ENCODE measurements at regions not wholly inside any gene's neighbourhood (a gene's known extent, or its start where the extent isn't known, plus 50 kb on each side); places are given as distances from the start of the nearest gene placed in this dataset.

DNA sequence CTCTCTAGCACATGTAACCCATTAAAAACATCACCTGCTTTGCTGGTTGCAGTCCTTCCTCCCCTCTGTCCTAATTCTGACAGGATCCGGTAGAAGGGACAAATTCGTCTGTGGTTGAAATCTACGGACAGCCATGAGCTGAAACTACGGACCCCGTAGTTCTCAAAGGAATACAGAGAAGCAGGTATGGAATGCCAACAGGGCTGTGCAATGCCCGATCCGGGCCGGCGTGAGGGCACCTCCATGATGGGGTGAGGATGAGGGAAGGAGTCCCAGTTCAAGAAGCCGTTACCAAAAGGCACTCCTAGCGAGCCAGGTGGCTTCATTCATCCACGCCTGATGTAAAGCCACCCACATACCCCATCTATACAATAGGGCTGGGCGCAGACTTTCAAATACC lies 160.0 kb upstream of the NSMCE3 start:
- Histone ChIP-seq H3K27me3 (ENCODE audit: control insufficient read depth, insufficient read depth, low read length) (no peaks in the 10 kb centered on the region), H3K36me3 (ENCODE audit: control insufficient read depth, insufficient read depth, low read length) (no peaks in the 10 kb centered on the region), H3K4me3 (ENCODE audit: low read depth, low read length) (no peak overlapping the region), H3K4me1 (ENCODE audit: control insufficient read depth, insufficient read depth, low read length) (peaks cover 10% of the 10 kb centered on the region; the same call in 1 of the 2 replicates), H3K27ac (ENCODE audit: low read depth, low read length) (no peak overlapping the region), H3K9me3 (ENCODE audit: control insufficient read depth, insufficient read depth, low read length) (peaks cover under 1% of the 10 kb centered on the region; the same call in 1 of the 2 replicates), H3K9ac (ENCODE audit: low read depth, low read length) (no peak overlapping the region)

DNA sequence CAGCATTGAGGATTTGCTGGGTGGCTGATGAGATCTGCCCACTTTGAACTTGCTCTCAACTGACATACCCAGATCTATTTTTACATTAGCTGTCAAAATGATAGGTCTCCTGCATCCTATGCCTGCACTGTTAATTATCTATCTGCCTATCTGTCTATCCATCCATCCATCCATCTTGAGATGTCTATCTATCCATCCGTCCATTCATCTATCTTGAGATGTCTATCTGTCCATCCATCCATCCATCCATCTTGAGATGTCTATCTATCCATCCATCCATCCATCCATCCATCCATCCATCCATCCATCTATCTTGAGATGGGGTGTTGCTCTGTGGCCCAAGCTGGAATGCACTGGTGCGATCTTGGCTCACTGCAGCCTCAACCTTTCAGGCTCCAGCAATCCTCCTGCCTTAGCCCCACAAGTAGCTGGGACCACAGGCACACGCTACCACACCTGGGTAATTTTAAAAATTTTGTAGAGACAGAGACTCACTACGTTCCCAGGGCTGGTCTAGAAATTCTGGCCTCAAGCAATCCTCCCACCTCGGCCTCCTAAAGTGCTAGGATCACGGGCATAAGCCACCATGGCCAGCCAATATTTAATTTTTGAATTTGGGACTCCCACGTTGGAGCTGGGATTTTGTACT lies 159.4 kb upstream of the NSMCE3 start:
- Histone ChIP-seq H3K36me3 (ENCODE audit: control insufficient read depth, insufficient read depth, low read length) (no peaks in the 10 kb centered on the region), H3K27me3 (ENCODE audit: control insufficient read depth, insufficient read depth, low read length) (no peaks in the 10 kb centered on the region), H3K4me1 (ENCODE audit: control insufficient read depth, insufficient read depth, low read length) (peaks cover 4% of the 10 kb centered on the region; the same call in 1 of the 2 replicates), H3K9me3 (ENCODE audit: control insufficient read depth, insufficient read depth, low read length) (peaks cover 3% of the 10 kb centered on the region; the same call in 1 of the 2 replicates), H3K27ac (ENCODE audit: low read depth, low read length) (no peak overlapping the region), H3K4me3 (ENCODE audit: low read depth, low read length) (no peak overlapping the region), H3K9ac (ENCODE audit: low read depth, low read length) (no peak overlapping the region)

DNA sequence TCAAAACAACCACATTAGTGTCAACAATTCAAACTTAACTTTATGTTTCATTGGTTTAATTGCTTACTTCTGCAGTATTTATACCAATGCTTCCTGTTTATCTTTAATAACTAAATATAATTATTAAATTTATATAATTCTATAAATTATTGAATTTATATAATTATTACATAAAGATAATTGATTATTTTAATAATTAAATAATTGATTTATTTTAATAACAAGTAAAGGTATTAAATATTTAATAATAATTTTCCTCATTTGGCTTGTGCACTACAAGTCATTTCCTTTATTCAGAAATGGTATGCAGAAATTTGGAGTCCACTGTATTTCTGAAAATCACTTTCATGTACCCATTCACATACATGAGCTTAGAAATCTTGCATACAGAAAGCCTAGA lies 156.2 kb upstream of the NSMCE3 start:
- H3K4me1 ChIP-seq (ENCODE audit: control insufficient read depth, insufficient read depth, low read length), result peaks cover 1% of the 10 kb centered on the region; the same call in 1 of the 2 replicates
- no peaks in the 10 kb centered on the region for H3K36me3 ChIP-seq (ENCODE audit: control insufficient read depth, insufficient read depth, low read length)
- no peak overlapping the region for H3K9ac ChIP-seq (ENCODE audit: low read depth, low read length)
- no peaks in the 10 kb centered on the region for H3K27me3 ChIP-seq (ENCODE audit: control insufficient read depth, insufficient read depth, low read length)
- no peak overlapping the region for H3K4me3 ChIP-seq (ENCODE audit: low read depth, low read length)
- H3K9me3 ChIP-seq (ENCODE audit: control insufficient read depth, insufficient read depth, low read length), result peaks cover 3% of the 10 kb centered on the region; the same call in 1 of the 2 replicates
- H3K27ac ChIP-seq (ENCODE audit: low read depth, low read length), result no peak overlapping the region

DNA sequence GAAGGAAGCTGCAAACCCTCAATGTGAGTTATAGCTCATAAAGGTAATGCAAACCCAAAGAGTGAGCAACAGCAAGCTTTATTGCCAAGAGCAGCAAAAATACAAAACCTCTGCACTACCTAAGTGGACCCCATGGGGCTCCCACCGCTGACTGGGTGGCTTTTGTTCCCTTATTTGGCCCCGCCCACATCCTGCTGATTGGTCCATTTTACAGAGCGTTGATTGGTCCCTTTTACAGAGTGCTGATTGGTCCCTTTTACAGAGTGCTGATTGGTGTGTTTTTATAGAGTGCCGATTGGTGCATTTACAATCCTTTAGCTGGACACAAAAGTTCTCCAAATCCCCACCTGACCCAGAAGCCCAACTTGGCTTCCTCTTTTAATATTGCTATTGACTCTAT lies 154.5 kb upstream of the NSMCE3 start:
- peaks cover 3% of the 10 kb centered on the region; the same call in 1 of the 2 replicates for H3K9me3 ChIP-seq (ENCODE audit: control insufficient read depth, insufficient read depth, low read length)
- H3K4me3 ChIP-seq (ENCODE audit: low read depth, low read length), result no peak overlapping the region
- no peak overlapping the region for H3K27ac ChIP-seq (ENCODE audit: low read depth, low read length)
- H3K27me3 ChIP-seq (ENCODE audit: control insufficient read depth, insufficient read depth, low read length), result no peaks in the 10 kb centered on the region
- H3K4me1 ChIP-seq (ENCODE audit: control insufficient read depth, insufficient read depth, low read length), result peaks cover 18% of the 10 kb centered on the region
- no peak overlapping the region for H3K9ac ChIP-seq (ENCODE audit: low read depth, low read length)
- no peaks in the 10 kb centered on the region for H3K36me3 ChIP-seq (ENCODE audit: control insufficient read depth, insufficient read depth, low read length)

DNA sequence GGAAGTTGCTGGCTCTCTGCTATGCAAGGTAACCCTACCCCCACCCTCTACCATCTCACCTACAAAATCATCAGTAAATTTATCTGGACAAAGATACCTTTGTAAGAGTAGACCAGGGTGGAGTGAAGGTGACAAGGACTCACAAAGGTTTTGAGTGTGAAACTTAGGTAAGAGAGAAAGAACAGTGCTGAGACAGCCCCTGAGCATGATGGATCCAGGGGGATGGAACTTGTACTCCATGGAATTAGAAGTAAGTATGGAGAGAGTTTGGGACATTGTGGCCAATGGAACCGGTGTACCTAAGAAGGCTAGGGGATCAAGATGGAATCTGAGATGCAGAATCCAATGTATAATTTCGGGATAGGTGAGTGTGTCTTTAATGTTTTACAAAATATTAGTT lies 153.0 kb upstream of the NSMCE3 start:
- H3K27ac ChIP-seq (ENCODE audit: low read depth, low read length), result no peak overlapping the region
- H3K36me3 ChIP-seq (ENCODE audit: control insufficient read depth, insufficient read depth, low read length), result no peaks in the 10 kb centered on the region
- no peak overlapping the region for H3K9ac ChIP-seq (ENCODE audit: low read depth, low read length)
- no peak overlapping the region for H3K4me3 ChIP-seq (ENCODE audit: low read depth, low read length)
- H3K27me3 ChIP-seq (ENCODE audit: control insufficient read depth, insufficient read depth, low read length), result no peaks in the 10 kb centered on the region
- peaks cover 3% of the 10 kb centered on the region; the same call in 1 of the 2 replicates for H3K9me3 ChIP-seq (ENCODE audit: control insufficient read depth, insufficient read depth, low read length)
- peaks cover 18% of the 10 kb centered on the region for H3K4me1 ChIP-seq (ENCODE audit: control insufficient read depth, insufficient read depth, low read length)

DNA sequence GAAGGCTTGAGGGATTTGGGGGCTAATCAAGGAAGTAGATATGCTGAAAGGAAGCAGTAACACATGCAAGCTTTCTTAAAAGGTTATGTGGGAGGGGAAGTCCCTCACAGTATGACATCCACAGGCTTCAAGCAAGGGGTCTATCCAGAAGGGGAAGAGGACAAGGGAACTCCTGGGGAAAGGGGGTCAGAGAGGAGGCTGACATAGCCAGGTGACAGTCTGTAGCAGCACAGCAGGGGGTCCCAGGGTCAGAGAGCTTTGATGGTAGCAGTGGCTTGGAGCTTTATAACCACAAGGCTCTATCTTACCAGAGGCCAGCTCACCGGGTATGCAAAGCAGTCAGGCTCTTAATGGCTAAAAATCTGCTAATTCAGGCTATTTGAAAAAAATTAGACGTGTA lies 150.6 kb upstream of the NSMCE3 start:
- H3K4me1 ChIP-seq (ENCODE audit: control insufficient read depth, insufficient read depth, low read length), result peaks cover 18% of the 10 kb centered on the region
- no peak overlapping the region for H3K4me3 ChIP-seq (ENCODE audit: low read depth, low read length)
- H3K36me3 ChIP-seq (ENCODE audit: control insufficient read depth, insufficient read depth, low read length), result no peaks in the 10 kb centered on the region
- no peak overlapping the region for H3K9ac ChIP-seq (ENCODE audit: low read depth, low read length)
- no peaks in the 10 kb centered on the region for H3K27me3 ChIP-seq (ENCODE audit: control insufficient read depth, insufficient read depth, low read length)
- peaks cover 3% of the 10 kb centered on the region; the same call in 1 of the 2 replicates for H3K9me3 ChIP-seq (ENCODE audit: control insufficient read depth, insufficient read depth, low read length)
- H3K27ac ChIP-seq (ENCODE audit: low read depth, low read length), result no peak overlapping the region

DNA sequence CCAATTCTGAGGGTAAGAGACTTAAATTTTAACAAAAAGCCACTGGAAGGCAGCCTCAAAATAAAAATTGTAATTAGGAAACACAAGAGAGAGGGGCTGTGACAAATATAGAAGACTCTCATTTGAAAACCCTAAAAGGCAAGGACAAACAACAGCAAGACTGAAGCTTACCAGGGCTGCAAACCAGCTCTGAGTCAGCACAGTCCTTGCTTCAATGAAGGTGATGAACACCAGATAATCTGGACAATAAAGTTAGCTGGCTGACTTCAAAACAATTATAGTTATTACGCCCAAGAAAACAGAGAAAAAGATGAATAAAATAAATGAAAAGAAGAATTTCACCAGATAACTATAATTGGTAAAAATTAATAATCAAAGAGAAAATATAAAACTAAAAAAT lies 149.3 kb upstream of the NSMCE3 start:
- H3K27ac ChIP-seq (ENCODE audit: low read depth, low read length), result no peak overlapping the region
- peaks cover 18% of the 10 kb centered on the region for H3K4me1 ChIP-seq (ENCODE audit: control insufficient read depth, insufficient read depth, low read length)
- H3K9ac ChIP-seq (ENCODE audit: low read depth, low read length), result no peak overlapping the region
- no peaks in the 10 kb centered on the region for H3K27me3 ChIP-seq (ENCODE audit: control insufficient read depth, insufficient read depth, low read length)
- H3K4me3 ChIP-seq (ENCODE audit: low read depth, low read length), result no peak overlapping the region
- no peaks in the 10 kb centered on the region for H3K36me3 ChIP-seq (ENCODE audit: control insufficient read depth, insufficient read depth, low read length)
- no peaks in the 10 kb centered on the region for H3K9me3 ChIP-seq (ENCODE audit: control insufficient read depth, insufficient read depth, low read length)

DNA sequence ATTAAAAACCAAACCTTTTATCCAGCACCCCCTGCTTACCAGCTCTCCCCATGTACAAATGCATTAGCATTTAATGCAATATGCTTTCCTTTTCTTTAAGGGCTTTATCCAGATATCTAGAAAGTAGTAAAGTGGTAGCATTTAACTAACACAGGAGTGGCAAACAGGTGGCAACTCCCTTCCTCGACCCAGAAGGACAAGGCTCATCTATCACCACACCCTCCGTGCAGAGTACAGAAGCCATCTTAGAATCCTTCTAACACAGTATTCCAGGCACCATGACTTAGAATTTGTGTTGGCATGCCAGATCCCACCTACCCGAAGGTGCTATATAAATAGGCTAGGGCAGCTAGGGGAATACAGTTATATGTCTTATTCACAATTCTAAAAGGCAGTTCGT lies 148.6 kb upstream of the NSMCE3 start:
- Histone ChIP-seq H3K4me1 (ENCODE audit: control insufficient read depth, insufficient read depth, low read length) (peaks cover 21% of the 10 kb centered on the region), H3K27me3 (ENCODE audit: control insufficient read depth, insufficient read depth, low read length) (no peaks in the 10 kb centered on the region), H3K9ac (ENCODE audit: low read depth, low read length) (no peak overlapping the region), H3K4me3 (ENCODE audit: low read depth, low read length) (no peak overlapping the region), H3K36me3 (ENCODE audit: control insufficient read depth, insufficient read depth, low read length) (no peaks in the 10 kb centered on the region), H3K27ac (ENCODE audit: low read depth, low read length) (no peak overlapping the region), H3K9me3 (ENCODE audit: control insufficient read depth, insufficient read depth, low read length) (no peaks in the 10 kb centered on the region)

DNA sequence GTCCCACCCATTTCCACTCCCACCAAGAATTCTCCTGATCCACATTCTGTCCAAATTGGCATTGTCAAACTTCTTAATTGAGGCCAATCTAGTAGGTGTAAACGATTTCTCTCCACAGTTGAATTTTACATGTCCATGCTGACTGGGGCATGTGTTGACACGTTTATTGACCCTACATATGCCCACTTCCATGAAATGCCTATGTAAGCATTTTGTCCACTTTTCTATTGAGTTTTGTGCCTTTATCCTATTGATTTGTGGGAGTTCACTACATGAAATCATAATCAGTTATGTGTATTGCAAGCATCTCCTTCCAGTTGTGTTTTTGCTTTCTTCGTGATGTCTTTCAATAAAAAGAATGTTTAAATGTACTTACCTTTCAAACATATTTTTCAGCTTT lies 141.7 kb upstream of the NSMCE3 start:
- H3K9me3 ChIP-seq (ENCODE audit: control insufficient read depth, insufficient read depth, low read length), result no peaks in the 10 kb centered on the region
- H3K4me1 ChIP-seq (ENCODE audit: control insufficient read depth, insufficient read depth, low read length), result peaks cover 23% of the 10 kb centered on the region
- no peaks in the 10 kb centered on the region for H3K27me3 ChIP-seq (ENCODE audit: control insufficient read depth, insufficient read depth, low read length)
- no peak overlapping the region for H3K9ac ChIP-seq (ENCODE audit: low read depth, low read length)
- H3K27ac ChIP-seq (ENCODE audit: low read depth, low read length), result no peak overlapping the region
- no peaks in the 10 kb centered on the region for H3K36me3 ChIP-seq (ENCODE audit: control insufficient read depth, insufficient read depth, low read length)
- H3K4me3 ChIP-seq (ENCODE audit: low read depth, low read length), result no peak overlapping the region

DNA sequence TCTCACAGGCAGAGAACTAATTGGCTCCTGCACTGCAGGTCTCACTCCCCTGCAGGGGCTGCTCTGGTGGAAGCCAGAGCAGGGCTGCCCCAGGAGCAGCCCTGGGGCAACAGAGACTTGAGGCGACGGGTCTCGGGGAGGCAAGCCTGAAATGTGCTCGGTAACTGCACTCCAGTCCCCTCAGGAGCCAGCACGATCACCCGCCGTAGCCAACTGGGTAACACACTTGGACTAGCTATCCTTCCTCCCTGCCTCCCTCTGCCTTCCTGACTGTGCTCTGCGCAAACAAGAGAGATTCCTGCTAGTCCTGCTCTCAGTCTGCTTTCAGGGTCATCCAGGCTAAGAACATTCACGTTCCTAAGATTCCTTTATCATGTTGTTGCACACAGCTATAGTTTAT lies 140.7 kb upstream of the NSMCE3 start:
- Histone ChIP-seq H3K27ac (ENCODE audit: low read depth, low read length) (peak overlapping the region; percentile 23), H3K4me3 (ENCODE audit: low read depth, low read length) (no peak overlapping the region), H3K4me1 (ENCODE audit: control insufficient read depth, insufficient read depth, low read length) (peaks cover 23% of the 10 kb centered on the region), H3K27me3 (ENCODE audit: control insufficient read depth, insufficient read depth, low read length) (no peaks in the 10 kb centered on the region), H3K36me3 (ENCODE audit: control insufficient read depth, insufficient read depth, low read length) (no peaks in the 10 kb centered on the region), H3K9me3 (ENCODE audit: control insufficient read depth, insufficient read depth, low read length) (no peaks in the 10 kb centered on the region), H3K9ac (ENCODE audit: low read depth, low read length) (no peak overlapping the region)

DNA sequence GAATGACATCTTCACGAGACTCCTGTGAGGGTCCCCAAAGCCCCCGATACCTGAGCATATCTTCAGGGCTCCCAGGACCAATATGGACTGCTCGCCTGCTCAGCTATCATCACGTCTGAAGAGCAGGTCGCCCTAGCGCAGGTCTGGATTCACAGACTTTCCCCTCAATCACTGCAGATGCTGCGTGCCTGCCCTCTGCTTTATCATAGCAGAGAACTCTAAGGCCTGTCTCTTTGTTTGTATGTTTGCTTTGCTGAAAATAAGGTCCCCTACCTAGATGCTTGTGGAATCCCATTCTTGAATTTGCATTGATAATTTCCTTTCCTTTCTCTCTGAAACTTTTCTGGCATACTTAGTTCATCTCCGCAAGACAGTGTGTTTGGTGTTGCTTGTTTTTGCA lies 140.3 kb upstream of the NSMCE3 start:
- Histone ChIP-seq H3K27ac (ENCODE audit: low read depth, low read length) (peak overlapping the region; percentile 23), H3K27me3 (ENCODE audit: control insufficient read depth, insufficient read depth, low read length) (no peaks in the 10 kb centered on the region), H3K4me1 (ENCODE audit: control insufficient read depth, insufficient read depth, low read length) (peaks cover 23% of the 10 kb centered on the region), H3K4me3 (ENCODE audit: low read depth, low read length) (no peak overlapping the region), H3K36me3 (ENCODE audit: control insufficient read depth, insufficient read depth, low read length) (no peaks in the 10 kb centered on the region), H3K9ac (ENCODE audit: low read depth, low read length) (no peak overlapping the region), H3K9me3 (ENCODE audit: control insufficient read depth, insufficient read depth, low read length) (no peaks in the 10 kb centered on the region)
